Suppressor macrophage treated with lipopolysaccharide for 4 hours (primary cell): ENCODE measurements at regions not wholly inside any gene's neighbourhood (a gene's known extent, or its start where the extent isn't known, plus 50 kb on each side); places are given as distances from the start of the nearest gene placed in this dataset.
"Not testable (repeated sequence)": the region's sequence is repeated elsewhere in the genome, so short reads cannot be mapped to it uniquely, and the experiment has no call there.

ENCODE experiments used
- DNase-seq: peaks from one replicate; pipeline ENCODE4 v3.0.0-alpha.2; 2020

- DNase-seq = not testable (repeated sequence)
Measured at GRCh38 chr16:88188171-88188895, 194.4 kb upstream of the ZNF469 start.

GRCh38 chr16:88190592-88191095, 192.1 kb upstream of the ZNF469 start:
- peak; percentile 12 for DNase-seq

- DNase-seq = not testable (repeated sequence)
Measured at GRCh38 chr16:88191168-88191567, 191.6 kb upstream of the ZNF469 start.

GRCh38 chr16:88192601-88193000, 190.2 kb upstream of the ZNF469 start:
- no peak for DNase-seq

GRCh38 chr16:88193706-88194396, 188.9 kb upstream of the ZNF469 start:
- peak; percentile 68 for DNase-seq

- DNase-seq = peak; percentile 57
Measured at GRCh38 chr16:88194397-88195268, 188.1 kb upstream of the ZNF469 start.

- DNase-seq = no peak
Measured at GRCh38 chr16:88195269-88195705, 187.5 kb upstream of the ZNF469 start.

- no peak for DNase-seq
Measured at GRCh38 chr16:88195911-88196465, 186.8 kb upstream of the ZNF469 start.

- DNase-seq = no peak
Measured at GRCh38 chr16:88196471-88197400, 186.0 kb upstream of the ZNF469 start.

GRCh38 chr16:88197481-88198456, 185.0 kb upstream of the ZNF469 start:
- DNase-seq = no peak

GRCh38 chr16:88198457-88199295, 184.1 kb upstream of the ZNF469 start:
- DNase-seq = not testable (repeated sequence)

- not testable (repeated sequence) for DNase-seq
Measured at GRCh38 chr16:88199296-88200153, 183.2 kb upstream of the ZNF469 start.

- DNase-seq = not testable (repeated sequence)
Measured at GRCh38 chr16:88200154-88200895, 182.4 kb upstream of the ZNF469 start.

- no peak for DNase-seq
Measured at GRCh38 chr16:88200896-88201185, 181.9 kb upstream of the ZNF469 start.

GRCh38 chr16:88201611-88202010, 181.1 kb upstream of the ZNF469 start:
- DNase-seq = not testable (repeated sequence)

- DNase-seq = no peak
Measured at GRCh38 chr16:88202207-88202745, 180.5 kb upstream of the ZNF469 start.

- DNase-seq = not testable (repeated sequence)
Measured at GRCh38 chr16:88202856-88203681, 179.7 kb upstream of the ZNF469 start.
